Activated CD4-positive, alpha-beta T cell treated with anti-CD3 and anti-CD28 coated beads, Interleukin-2, amount 10 ng/mL, durations not matched to agents 24 days and 14 days (primary cell): ENCODE measurements at regions not wholly inside any gene's neighbourhood (a gene's known extent, or its start where the extent isn't known, plus 50 kb on each side); places are given as distances from the start of the nearest gene placed in this dataset.

Experiments
- DNase-seq: peaks from one replicate; pipeline ENCODE4 v3.0.0; 2022
- H3K27ac Mint-ChIP-seq: one replicate; pipeline ENCODE4 v1.8.0; 2022; ENCODE audit warnings: mild to moderate bottlenecking, mixed read lengths
- H3K27me3 Mint-ChIP-seq: one replicate; pipeline ENCODE4 v1.8.0; 2022; ENCODE audit warnings: mixed read lengths
- H3K36me3 Mint-ChIP-seq: one replicate; pipeline ENCODE4 v1.8.0; 2022; ENCODE audit warnings: low read depth, mild to moderate bottlenecking, mixed read lengths
- H3K4me1 Mint-ChIP-seq: one replicate; pipeline ENCODE4 v1.8.0; 2021; ENCODE audit warnings: mixed read lengths
- H3K4me3 Mint-ChIP-seq: one replicate; pipeline ENCODE4 v1.8.0; 2022; ENCODE audit warnings: mild to moderate bottlenecking, moderate library complexity, mixed read lengths
- H3K9me3 Mint-ChIP-seq: one replicate; pipeline ENCODE4 v1.8.0; 2021; ENCODE audit warnings: mixed read lengths
- intact Hi-C: fragments of 100-400 bp; cut with micrococcal nuclease; formaldehyde crosslinking; loops from one replicate; pipeline ENCODE4 v1.15.1; 2023

- H3K4me3 Mint-ChIP-seq: no peak overlapping the region
- peaks cover 15% of the 10 kb centered on the region for H3K4me1 Mint-ChIP-seq
- no peak for DNase-seq
- H3K36me3 Mint-ChIP-seq: peaks cover 12% of the 10 kb centered on the region
- H3K9me3 Mint-ChIP-seq: peaks cover 21% of the 10 kb centered on the region
- no peak overlapping the region for H3K27ac Mint-ChIP-seq
- no peaks in the 10 kb centered on the region for H3K27me3 Mint-ChIP-seq
- intact Hi-C loops: no loop called here
These were observed 85.1 kb downstream of the IFNG start for GRCh38 chr12:68074306-68075027.

GRCh38 chr12:68070957-68071356 is 81.7 kb downstream of the IFNG-AS1 start:
- intact Hi-C loops: no loop called here
- H3K4me1 Mint-ChIP-seq: peaks cover 3% of the 10 kb centered on the region
- peaks cover 19% of the 10 kb centered on the region for H3K36me3 Mint-ChIP-seq
- no peak for DNase-seq
- H3K9me3 Mint-ChIP-seq: peaks cover 23% of the 10 kb centered on the region
- H3K27me3 Mint-ChIP-seq: no peaks in the 10 kb centered on the region
- no peak overlapping the region for H3K27ac Mint-ChIP-seq
- no peak overlapping the region for H3K4me3 Mint-ChIP-seq
